Dedifferentiated amniotic fluid mesenchymal stem cell (primary cell): ENCODE measurements at regions not wholly inside any gene's neighbourhood (a gene's known extent, or its start where the extent isn't known, plus 50 kb on each side); places are given as distances from the start of the nearest gene placed in this dataset.

Experiments
- DNase-seq: peaks from one replicate; pipeline ENCODE4 v3.0.0-alpha.2; 2016; ENCODE audit errors: extremely low spot score

- no peak for DNase-seq
Measured at GRCh38 chr6:93784794-93785693, 365.7 kb upstream of the EPHA7 start.

- no peak for DNase-seq
Measured at GRCh38 chr6:93779086-93779841, 359.9 kb upstream of the EPHA7 start.

- DNase-seq: no peak
Measured at GRCh38 chr6:93759190-93759589, 339.8 kb upstream of the EPHA7 start.

GRCh38 chr6:93751969-93752368 is 332.6 kb upstream of the EPHA7 start:
- DNase-seq: no peak

- DNase-seq: no peak
Measured at GRCh38 chr6:93749930-93750329, 330.6 kb upstream of the EPHA7 start.

GRCh38 chr6:93749191-93749590 is 329.8 kb upstream of the EPHA7 start:
- DNase-seq: no peak

- no peak for DNase-seq
Measured at GRCh38 chr6:93746892-93747291, 327.5 kb upstream of the EPHA7 start.

GRCh38 chr6:93745306-93745705 is 325.9 kb upstream of the EPHA7 start:
- DNase-seq: no peak

GRCh38 chr6:93735099-93735498 is 315.7 kb upstream of the EPHA7 start:
- no peak for DNase-seq

- DNase-seq: no peak
Measured at GRCh38 chr6:93731306-93731705, 311.9 kb upstream of the EPHA7 start.

GRCh38 chr6:93728150-93728549 is 308.8 kb upstream of the EPHA7 start:
- DNase-seq: no peak

- no peak for DNase-seq
Measured at GRCh38 chr6:93727447-93727846, 308.1 kb upstream of the EPHA7 start.

- DNase-seq: no peak
Measured at GRCh38 chr6:93721386-93722048, 302.2 kb upstream of the EPHA7 start.

GRCh38 chr6:93713974-93714373 is 294.6 kb upstream of the EPHA7 start:
- DNase-seq: no peak

GRCh38 chr6:93703431-93703830 is 284.1 kb upstream of the EPHA7 start:
- no peak for DNase-seq

- DNase-seq: no peak
Measured at GRCh38 chr6:93701526-93701925, 282.2 kb upstream of the EPHA7 start.

GRCh38 chr6:93685494-93685893 is 266.1 kb upstream of the EPHA7 start:
- no peak for DNase-seq

- no peak for DNase-seq
Measured at GRCh38 chr6:93684339-93684738, 265.0 kb upstream of the EPHA7 start.

GRCh38 chr6:93679836-93680235 is 260.5 kb upstream of the EPHA7 start:
- DNase-seq: no peak

- no peak for DNase-seq
Measured at GRCh38 chr6:93678841-93679454, 259.6 kb upstream of the EPHA7 start.

GRCh38 chr6:93677264-93677965 is 258.1 kb upstream of the EPHA7 start:
- DNase-seq: no peak
